ENCODE measurements at regions not wholly inside any gene's neighbourhood (a gene's known extent, or its start where the extent isn't known, plus 50 kb on each side); places are given as distances from the start of the nearest gene placed in this dataset.

DNA sequence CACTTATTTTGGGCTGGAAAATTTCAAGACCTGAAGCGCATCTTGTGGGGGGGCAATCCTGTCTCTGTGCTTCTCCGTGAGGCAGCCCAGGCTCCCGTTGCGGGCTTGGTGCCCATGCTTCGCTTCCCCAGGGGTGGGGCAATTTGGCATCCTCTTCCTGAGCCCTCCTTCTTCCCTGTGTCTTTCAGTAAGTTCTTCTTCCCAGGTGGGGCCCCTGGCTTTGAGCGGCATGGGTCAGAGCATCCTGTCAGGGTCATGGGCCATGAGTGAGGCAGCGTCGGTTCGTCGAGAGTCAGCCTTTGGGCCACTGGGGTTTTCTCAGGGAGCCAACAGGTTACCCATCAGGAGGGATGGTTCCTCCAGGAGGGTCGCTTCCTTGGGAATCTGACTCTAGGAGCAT lies 200.7 kb downstream of the UBE3A start:
- in situ Hi-C loops (cut with MboI; ENCODE audit: low pct_unique_long_range_greater_than_20kb, low sequenced_read_pairs, unreplicated experiment), result no loop called here
- TF ChIP-seq, protein P1, sequence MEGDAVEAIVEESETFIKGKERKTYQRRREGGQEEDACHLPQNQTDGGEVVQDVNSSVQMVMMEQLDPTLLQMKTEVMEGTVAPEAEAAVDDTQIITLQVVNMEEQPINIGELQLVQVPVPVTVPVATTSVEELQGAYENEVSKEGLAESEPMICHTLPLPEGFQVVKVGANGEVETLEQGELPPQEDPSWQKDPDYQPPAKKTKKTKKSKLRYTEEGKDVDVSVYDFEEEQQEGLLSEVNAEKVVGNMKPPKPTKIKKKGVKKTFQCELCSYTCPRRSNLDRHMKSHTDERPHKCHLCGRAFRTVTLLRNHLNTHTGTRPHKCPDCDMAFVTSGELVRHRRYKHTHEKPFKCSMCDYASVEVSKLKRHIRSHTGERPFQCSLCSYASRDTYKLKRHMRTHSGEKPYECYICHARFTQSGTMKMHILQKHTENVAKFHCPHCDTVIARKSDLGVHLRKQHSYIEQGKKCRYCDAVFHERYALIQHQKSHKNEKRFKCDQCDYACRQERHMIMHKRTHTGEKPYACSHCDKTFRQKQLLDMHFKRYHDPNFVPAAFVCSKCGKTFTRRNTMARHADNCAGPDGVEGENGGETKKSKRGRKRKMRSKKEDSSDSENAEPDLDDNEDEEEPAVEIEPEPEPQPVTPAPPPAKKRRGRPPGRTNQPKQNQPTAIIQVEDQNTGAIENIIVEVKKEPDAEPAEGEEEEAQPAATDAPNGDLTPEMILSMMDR (IDR thresholded peaks at IDR 0.05; ENCODE audit: extremely low read depth, insufficient read depth, missing control alignments), result no peak
- no peak for DNase-seq (ENCODE audit: low spot score)

DNA sequence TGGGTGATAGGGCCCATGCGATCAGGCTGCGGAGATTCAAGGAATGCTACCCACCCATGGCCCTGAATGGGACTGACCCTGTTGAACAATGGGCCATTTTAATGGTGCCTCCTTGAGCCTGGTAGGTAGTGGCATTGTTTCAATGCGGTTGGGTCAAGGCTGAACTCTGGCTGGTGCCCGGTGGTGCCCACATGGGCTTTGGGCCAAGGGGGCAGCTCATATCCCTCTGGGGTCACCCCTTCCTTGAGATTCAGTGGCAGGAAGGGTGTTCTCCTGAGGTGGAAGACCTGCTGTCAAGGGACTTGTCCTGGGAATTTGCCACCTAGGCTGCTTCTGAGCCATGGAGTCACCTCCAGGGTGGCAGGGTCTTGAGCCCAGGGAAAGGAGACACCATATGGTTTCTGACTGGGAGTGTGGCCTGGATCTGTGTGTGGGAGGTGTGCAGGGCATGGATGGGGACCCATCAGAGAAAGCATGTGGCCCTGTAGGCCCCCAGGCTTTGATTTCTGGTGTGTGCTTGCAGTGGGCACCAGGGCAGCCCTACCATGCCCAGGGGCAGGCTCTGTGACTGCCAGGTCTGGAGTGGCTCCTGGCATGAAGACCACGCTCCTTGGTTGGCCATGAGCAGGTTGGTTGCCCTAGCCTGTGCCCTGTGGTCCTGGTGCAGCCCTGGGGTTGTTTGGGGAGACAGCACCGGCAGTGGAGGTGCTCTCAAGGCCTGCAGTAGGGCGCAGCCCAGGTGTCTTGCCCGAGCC lies 199.9 kb downstream of the UBE3A start:
- DNase-seq (ENCODE audit: low spot score), result no peak
- in situ Hi-C loops (cut with MboI; ENCODE audit: low pct_unique_long_range_greater_than_20kb, low sequenced_read_pairs, unreplicated experiment), result no loop called here
- TF ChIP-seq, protein P1 (IDR thresholded peaks at IDR 0.05; ENCODE audit: extremely low read depth, insufficient read depth, missing control alignments), result no peak

DNA sequence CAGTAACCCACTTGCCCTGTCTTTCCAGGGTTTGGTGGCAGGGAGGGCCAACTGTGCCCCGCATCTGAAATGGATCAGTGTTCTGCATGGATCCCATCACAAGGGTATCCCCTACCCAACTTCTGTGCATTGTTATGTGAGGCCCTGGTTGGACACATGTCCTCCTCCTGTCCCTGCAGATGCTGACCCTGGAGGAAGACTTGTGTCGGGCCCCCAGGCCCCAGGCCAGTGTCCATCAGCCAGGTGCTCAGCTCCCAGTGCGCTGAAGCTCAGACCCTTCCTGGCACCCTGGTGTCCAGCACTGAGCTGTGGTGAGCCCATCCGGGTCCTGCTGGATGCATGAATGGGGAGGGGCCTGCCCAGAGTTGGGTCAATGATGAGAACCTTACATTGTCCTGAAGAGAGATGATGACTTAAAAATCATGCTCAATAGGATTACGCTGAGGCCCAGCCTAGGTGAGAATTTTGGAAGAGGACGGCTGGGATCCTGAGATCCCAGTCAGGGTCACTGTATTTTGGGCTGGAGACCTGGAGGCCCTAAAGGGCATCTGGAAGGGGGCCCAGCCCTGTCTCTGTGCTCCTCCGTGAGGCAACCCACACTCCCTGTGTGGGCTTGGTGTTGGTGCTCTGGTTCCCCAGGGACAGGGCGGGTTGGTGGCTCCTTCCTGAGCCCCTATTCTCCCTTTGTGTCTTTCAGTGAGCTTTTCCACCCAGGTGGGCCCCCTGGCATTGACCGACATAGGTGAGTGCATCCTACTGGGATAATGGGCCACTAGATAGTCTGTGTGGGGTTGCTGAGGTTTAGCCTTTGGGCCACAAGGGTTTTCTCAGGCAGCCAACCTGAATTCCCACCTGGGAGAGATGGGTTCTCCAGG lies 199.1 kb downstream of the UBE3A start:
- in situ Hi-C loops (cut with MboI; ENCODE audit: low pct_unique_long_range_greater_than_20kb, low sequenced_read_pairs, unreplicated experiment), result no loop called here
- TF ChIP-seq, protein P1 (IDR thresholded peaks at IDR 0.05; ENCODE audit: extremely low read depth, insufficient read depth, missing control alignments), result no peak
- DNase-seq (ENCODE audit: low spot score), result no peak

DNA sequence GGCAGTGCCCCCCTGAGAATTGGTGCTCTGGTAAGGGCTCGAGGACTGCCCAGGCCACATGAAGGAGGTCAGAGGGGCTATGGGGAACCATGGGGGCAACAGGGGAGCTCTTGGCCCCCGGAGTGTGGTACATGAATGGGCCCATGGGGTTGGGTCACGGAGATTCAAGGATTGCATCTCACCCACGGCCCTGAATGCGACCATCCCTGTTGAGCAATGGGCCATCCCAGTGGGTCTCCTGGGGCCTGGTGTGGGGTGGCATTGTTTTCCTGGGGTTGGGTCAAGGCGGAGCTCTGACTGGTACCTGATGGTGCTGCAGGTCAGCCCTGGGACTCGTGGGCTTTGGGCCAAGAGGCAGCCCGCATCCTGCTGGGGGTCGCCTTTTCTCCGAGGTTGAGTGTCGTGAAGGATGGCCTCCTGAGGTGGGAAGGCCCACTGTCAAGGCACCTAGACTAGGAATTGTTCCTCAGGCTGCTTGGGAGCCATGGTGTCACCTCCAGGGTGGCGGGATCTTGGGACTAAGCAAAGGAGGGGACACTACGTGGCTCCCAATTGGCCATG lies 198.3 kb downstream of the UBE3A start:
- in situ Hi-C loops (cut with MboI; ENCODE audit: low pct_unique_long_range_greater_than_20kb, low sequenced_read_pairs, unreplicated experiment), result no loop called here
- no peak for DNase-seq (ENCODE audit: low spot score)
- TF ChIP-seq, protein P1 (IDR thresholded peaks at IDR 0.05; ENCODE audit: extremely low read depth, insufficient read depth, missing control alignments), result no peak

DNA sequence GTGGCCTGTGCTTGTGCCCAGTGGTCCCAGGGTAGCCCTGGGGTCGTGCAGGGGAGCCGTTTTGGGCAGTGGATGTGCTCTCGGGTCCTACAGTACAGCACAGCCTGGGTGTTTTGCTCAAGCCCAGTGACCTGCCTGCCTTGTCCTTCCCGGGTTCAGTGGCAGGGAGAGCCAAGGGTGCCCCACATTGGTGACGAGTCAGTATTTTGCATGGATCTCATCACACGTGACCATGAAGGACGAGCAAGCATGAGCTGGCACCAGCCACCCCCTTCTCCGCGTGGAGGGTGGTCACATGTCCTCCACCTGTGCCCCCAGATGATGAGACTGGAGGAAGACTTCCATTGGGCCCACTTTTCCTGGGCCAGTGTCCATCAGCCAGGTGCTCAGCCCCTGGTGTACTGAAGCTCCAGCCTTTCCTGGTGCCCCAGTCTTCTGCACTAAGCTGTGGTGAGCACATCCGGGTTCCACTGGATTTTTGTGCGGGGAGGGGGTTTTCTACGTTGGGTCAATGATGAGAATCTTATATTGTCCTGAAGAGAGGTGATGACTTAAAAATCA lies 197.5 kb downstream of the UBE3A start:
- TF ChIP-seq, protein P1 (IDR thresholded peaks at IDR 0.05; ENCODE audit: extremely low read depth, insufficient read depth, missing control alignments), result no peak
- in situ Hi-C loops (cut with MboI; ENCODE audit: low pct_unique_long_range_greater_than_20kb, low sequenced_read_pairs, unreplicated experiment), result no loop called here
- DNase-seq (ENCODE audit: low spot score), result no peak

DNA sequence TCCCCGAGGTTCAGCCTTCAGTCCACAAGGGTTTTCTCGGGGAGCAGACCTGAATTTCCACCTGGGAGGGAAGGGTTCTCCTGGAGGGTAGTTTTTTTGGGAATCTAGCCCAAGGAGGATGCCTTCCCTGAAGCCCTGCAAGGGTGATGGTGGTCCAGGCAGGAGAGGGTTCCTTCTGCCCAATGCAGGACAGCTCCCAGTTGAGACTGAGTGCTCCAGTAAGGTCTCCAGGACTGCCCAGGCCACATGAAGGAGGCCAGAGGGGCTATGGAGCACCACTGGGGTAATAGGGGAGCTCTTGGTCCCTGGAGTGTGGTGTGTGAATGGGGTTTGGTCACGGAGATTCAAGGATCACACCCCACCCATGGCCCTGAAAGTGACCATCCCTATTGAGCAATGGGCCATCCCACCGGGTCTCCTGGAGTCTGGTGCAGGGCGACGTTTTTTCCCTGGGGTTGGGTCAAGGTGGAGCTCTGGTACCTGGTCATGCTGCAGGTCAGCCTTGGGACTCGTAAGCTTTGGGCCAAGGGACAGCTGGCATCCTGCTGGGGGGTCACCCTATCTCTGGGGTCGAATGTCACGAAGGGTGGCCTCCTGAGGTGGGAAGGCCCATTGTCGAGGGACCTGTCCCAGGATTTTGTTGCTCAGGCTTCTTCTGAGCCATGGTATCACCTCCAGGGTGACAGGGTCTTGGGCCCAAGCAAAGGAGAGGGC lies 196.5 kb downstream of the UBE3A start:
- DNase-seq (ENCODE audit: low spot score), result no peak
- TF ChIP-seq, protein P1 (IDR thresholded peaks at IDR 0.05; ENCODE audit: extremely low read depth, insufficient read depth, missing control alignments), result no peak
- in situ Hi-C loops (cut with MboI; ENCODE audit: low pct_unique_long_range_greater_than_20kb, low sequenced_read_pairs, unreplicated experiment), result no loop called here

All from GM13977 (cell line).